PFSK-1 (cell line): ENCODE measurements at regions not wholly inside any gene's neighbourhood (a gene's known extent, or its start where the extent isn't known, plus 50 kb on each side); places are given as distances from the start of the nearest gene placed in this dataset.

Experiments used
- FOXP2 ChIP-seq: optimal IDR thresholded peaks from 2 replicates; pipeline ENCODE3; 2011; ENCODE audit warnings: borderline replicate concordance, control low read depth, inconsistent platforms; ENCODE audit not compliant: insufficient read depth; ENCODE audit errors: extremely low read length, extremely low read depth
- POLR2AphosphoS5 ChIP-seq: IDR thresholded peaks from 2 replicates; pipeline ENCODE4 v1.6.1; 2012; ENCODE audit warnings: low read depth, mild to moderate bottlenecking, control low read depth, low read length, moderate library complexity
- SIN3A ChIP-seq: IDR thresholded peaks from 2 replicates; pipeline ENCODE4 v1.6.1; 2012; ENCODE audit warnings: mild to moderate bottlenecking, low read length, moderate library complexity, borderline replicate concordance; ENCODE audit not compliant: insufficient read depth
- TAF1 ChIP-seq: IDR thresholded peaks from 2 replicates; pipeline ENCODE4 v1.6.1; 2012; ENCODE audit warnings: low read length, control low read depth, borderline replicate concordance; ENCODE audit not compliant: insufficient read depth

- TF ChIP-seq TAF1: no peak
- no peak for TF ChIP-seq SIN3A
- no peak for TF ChIP-seq FOXP2
- no peak for TF ChIP-seq POLR2AphosphoS5
Measured at GRCh38 chr4:130056286-130056685, 960.3 kb downstream of the C4orf33 start.
